ENCODE measurements at regions not wholly inside any gene's neighbourhood (a gene's known extent, or its start where the extent isn't known, plus 50 kb on each side); places are given as distances from the start of the nearest gene placed in this dataset.

- DNase-seq (ENCODE audit: low spot score) = no peak
- Mint-ChIP-seq H3K27ac (ENCODE audit: unreplicated experiment) (no peak overlapping the region), H3K9me3 (ENCODE audit: unreplicated experiment) (no peaks in the 10 kb centered on the region), H3K36me3 (ENCODE audit: low read depth, unreplicated experiment) (no peaks in the 10 kb centered on the region), H3K4me1 (ENCODE audit: unreplicated experiment) (no peaks in the 10 kb centered on the region), H3K27me3 (ENCODE audit: unreplicated experiment) (peaks cover 5% of the 10 kb centered on the region), H3K4me3 (ENCODE audit: unreplicated experiment) (no peak overlapping the region)
- TF ChIP-seq, protein P1, sequence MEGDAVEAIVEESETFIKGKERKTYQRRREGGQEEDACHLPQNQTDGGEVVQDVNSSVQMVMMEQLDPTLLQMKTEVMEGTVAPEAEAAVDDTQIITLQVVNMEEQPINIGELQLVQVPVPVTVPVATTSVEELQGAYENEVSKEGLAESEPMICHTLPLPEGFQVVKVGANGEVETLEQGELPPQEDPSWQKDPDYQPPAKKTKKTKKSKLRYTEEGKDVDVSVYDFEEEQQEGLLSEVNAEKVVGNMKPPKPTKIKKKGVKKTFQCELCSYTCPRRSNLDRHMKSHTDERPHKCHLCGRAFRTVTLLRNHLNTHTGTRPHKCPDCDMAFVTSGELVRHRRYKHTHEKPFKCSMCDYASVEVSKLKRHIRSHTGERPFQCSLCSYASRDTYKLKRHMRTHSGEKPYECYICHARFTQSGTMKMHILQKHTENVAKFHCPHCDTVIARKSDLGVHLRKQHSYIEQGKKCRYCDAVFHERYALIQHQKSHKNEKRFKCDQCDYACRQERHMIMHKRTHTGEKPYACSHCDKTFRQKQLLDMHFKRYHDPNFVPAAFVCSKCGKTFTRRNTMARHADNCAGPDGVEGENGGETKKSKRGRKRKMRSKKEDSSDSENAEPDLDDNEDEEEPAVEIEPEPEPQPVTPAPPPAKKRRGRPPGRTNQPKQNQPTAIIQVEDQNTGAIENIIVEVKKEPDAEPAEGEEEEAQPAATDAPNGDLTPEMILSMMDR (IDR thresholded peaks at IDR 0.05; ENCODE audit: unreplicated experiment) = no peak
These were observed 523.0 kb downstream of the BCL11B start for GRCh38 chr14:98748966-98749365.

DNA sequence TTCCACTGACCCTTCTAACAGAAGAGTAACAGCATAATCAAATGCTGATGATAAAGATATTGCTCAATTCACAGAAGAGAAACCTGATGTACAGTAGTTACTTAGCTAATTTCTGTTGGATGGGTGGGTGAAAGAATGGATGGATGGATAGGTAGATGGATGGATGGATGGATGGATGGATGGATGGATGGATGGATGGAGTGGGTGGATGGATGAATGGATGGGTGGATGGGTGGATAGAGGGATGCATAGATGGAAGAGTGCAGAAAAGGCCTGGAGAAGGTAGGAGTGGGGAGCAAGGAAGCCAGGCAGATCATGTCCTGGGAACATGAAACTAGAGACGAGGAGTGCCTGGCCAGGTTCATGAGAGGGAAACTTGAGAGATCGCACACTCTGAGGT lies 520.9 kb downstream of the BCL11B start:
- H3K27me3 Mint-ChIP-seq (ENCODE audit: unreplicated experiment) = peaks cover 2% of the 10 kb centered on the region
- no peaks in the 10 kb centered on the region for H3K4me1 Mint-ChIP-seq (ENCODE audit: unreplicated experiment)
- DNase-seq (ENCODE audit: low spot score) = no peak
- H3K4me3 Mint-ChIP-seq (ENCODE audit: unreplicated experiment) = no peak overlapping the region
- no peak overlapping the region for H3K27ac Mint-ChIP-seq (ENCODE audit: unreplicated experiment)
- H3K9me3 Mint-ChIP-seq (ENCODE audit: unreplicated experiment) = no peaks in the 10 kb centered on the region
- H3K36me3 Mint-ChIP-seq (ENCODE audit: low read depth, unreplicated experiment) = no peaks in the 10 kb centered on the region
- TF ChIP-seq, protein P1 (IDR thresholded peaks at IDR 0.05; ENCODE audit: unreplicated experiment) = no peak

DNA sequence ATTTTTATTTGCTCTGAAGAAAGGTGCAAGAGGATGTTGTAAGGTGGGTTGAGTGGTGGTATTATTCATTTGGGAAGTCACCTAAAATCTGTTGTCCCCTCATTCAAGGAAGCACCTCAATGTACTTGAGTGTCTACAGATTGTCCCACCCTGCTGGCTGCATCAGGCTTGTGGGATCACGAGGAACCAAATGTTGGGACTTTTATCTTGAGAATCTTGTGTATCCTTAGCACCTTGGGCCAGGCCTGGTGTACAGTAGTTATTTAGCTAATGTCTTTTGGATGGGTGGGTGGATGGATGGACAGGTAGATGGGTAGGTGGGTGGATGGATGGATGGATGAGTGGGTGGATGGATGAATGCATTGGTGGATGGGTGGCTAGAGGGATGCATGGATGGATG lies 519.3 kb downstream of the BCL11B start:
- H3K4me3 Mint-ChIP-seq (ENCODE audit: unreplicated experiment) = no peak overlapping the region
- H3K27ac Mint-ChIP-seq (ENCODE audit: unreplicated experiment) = no peak overlapping the region
- DNase-seq (ENCODE audit: low spot score) = no peak
- TF ChIP-seq, protein P1 (IDR thresholded peaks at IDR 0.05; ENCODE audit: unreplicated experiment) = no peak
- no peaks in the 10 kb centered on the region for H3K9me3 Mint-ChIP-seq (ENCODE audit: unreplicated experiment)
- no peaks in the 10 kb centered on the region for H3K36me3 Mint-ChIP-seq (ENCODE audit: low read depth, unreplicated experiment)
- peaks cover 2% of the 10 kb centered on the region for H3K27me3 Mint-ChIP-seq (ENCODE audit: unreplicated experiment)
- H3K4me1 Mint-ChIP-seq (ENCODE audit: unreplicated experiment) = no peaks in the 10 kb centered on the region

DNA sequence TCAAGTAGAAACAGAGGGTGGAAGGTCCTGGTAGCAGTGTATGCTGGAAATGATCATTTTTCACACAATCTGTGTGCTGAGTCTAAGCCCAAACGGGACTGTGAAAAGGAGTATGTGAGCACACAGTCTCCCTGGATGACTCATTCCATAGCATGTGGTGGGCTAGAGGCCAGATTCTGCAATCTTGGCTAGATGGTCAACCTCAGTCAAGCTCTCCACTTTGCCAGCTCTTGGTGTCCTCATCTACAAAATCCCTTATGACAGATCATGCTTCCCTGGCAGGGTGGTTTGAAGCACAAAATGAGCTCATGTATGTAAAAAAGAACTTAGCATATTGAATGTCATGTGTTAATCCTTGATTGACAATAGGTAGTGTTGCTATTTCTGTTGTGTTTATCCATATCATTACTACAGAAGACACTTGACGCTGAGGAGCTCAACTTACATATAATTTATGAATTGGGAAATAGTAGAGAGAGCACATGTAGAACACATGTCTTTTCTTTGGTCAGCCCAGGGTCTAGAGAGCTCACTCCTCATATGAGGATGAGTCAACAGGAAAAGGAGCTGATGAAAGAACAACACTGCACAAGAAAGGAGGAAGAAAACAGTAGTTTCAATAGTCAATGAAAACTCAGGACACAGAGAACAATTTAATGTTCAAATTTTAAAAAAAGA lies 517.5 kb downstream of the BCL11B start:
- Mint-ChIP-seq H3K27ac (ENCODE audit: unreplicated experiment) (no peak overlapping the region), H3K27me3 (ENCODE audit: unreplicated experiment) (peaks cover 3% of the 10 kb centered on the region), H3K4me3 (ENCODE audit: unreplicated experiment) (no peak overlapping the region), H3K4me1 (ENCODE audit: unreplicated experiment) (no peaks in the 10 kb centered on the region), H3K9me3 (ENCODE audit: unreplicated experiment) (no peaks in the 10 kb centered on the region), H3K36me3 (ENCODE audit: low read depth, unreplicated experiment) (no peaks in the 10 kb centered on the region)
- no peak for DNase-seq (ENCODE audit: low spot score)
- TF ChIP-seq, protein P1 (IDR thresholded peaks at IDR 0.05; ENCODE audit: unreplicated experiment) = no peak

DNA sequence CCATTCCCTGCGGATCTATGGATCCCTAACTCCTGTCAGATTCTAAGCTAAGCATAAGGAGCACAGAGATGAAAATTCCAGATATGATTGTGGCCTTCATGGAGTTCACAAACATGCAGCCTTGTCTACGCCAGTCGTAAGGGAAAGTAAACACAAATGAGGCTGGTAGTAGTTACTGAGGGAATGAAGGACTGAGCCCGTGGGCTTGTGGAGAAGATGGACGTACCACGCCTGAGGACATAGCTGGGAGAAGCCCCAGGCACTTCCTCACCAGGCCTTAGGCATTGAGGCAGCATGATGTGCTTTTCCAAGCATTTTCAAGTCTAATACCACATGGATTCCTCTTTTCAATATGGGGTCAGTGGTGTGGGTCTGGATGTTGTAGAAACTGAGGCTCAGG lies 515.2 kb downstream of the BCL11B start:
- Mint-ChIP-seq H3K36me3 (ENCODE audit: low read depth, unreplicated experiment) (no peaks in the 10 kb centered on the region), H3K27me3 (ENCODE audit: unreplicated experiment) (peaks cover 3% of the 10 kb centered on the region), H3K4me1 (ENCODE audit: unreplicated experiment) (no peaks in the 10 kb centered on the region), H3K9me3 (ENCODE audit: unreplicated experiment) (no peaks in the 10 kb centered on the region), H3K27ac (ENCODE audit: unreplicated experiment) (no peak overlapping the region), H3K4me3 (ENCODE audit: unreplicated experiment) (no peak overlapping the region)
- TF ChIP-seq, protein P1 (IDR thresholded peaks at IDR 0.05; ENCODE audit: unreplicated experiment) = no peak
- no peak for DNase-seq (ENCODE audit: low spot score)
